Effector memory CD4-positive, alpha-beta T cell (primary cell): ENCODE measurements at regions not wholly inside any gene's neighbourhood (a gene's known extent, or its start where the extent isn't known, plus 50 kb on each side); places are given as distances from the start of the nearest gene placed in this dataset.

ENCODE experiments used
- DNase-seq, 3 donors: peaks; one replicate each; pipeline ENCODE4 v3.0.0-alpha.2; 2020
- H3K27ac ChIP-seq: 2 replicates; pipeline ENCODE4 v1.7.0; 2013; ENCODE audit warnings: mild to moderate bottlenecking, low read length, moderate library complexity; ENCODE audit not compliant: insufficient read depth, poor library complexity, severe bottlenecking
- H3K27me3 ChIP-seq: replicated peaks from 2 replicates; pipeline ENCODE4 v1.7.0; 2013; ENCODE audit warnings: mild to moderate bottlenecking, low read length; ENCODE audit not compliant: insufficient read depth, control insufficient read depth, poor library complexity, severe bottlenecking
- H3K36me3 ChIP-seq: 2 replicates; pipeline ENCODE4 v1.7.0; 2013; ENCODE audit warnings: mild to moderate bottlenecking, low read length, moderate library complexity; ENCODE audit not compliant: control insufficient read depth, insufficient read depth
- H3K4me1 ChIP-seq: 2 replicates; pipeline ENCODE4 v1.7.0; 2013; ENCODE audit warnings: low read length, mild to moderate bottlenecking; ENCODE audit not compliant: control insufficient read depth, insufficient read depth, poor library complexity, severe bottlenecking
- H3K4me3 ChIP-seq: 2 replicates; pipeline ENCODE4 v1.7.0; 2013; ENCODE audit warnings: low read length, low read depth, mild to moderate bottlenecking; ENCODE audit not compliant: insufficient read depth, poor library complexity, severe bottlenecking
- H3K9me3 ChIP-seq: 2 replicates; pipeline ENCODE4 v1.7.0; 2013; ENCODE audit warnings: mild to moderate bottlenecking, low read length, moderate library complexity; ENCODE audit not compliant: control insufficient read depth

- Histone ChIP-seq H3K27ac (no peak overlapping the region), H3K9me3 (no peaks in the 10 kb centered on the region), H3K27me3 (no peaks in the 10 kb centered on the region), H3K36me3 (no peaks in the 10 kb centered on the region), H3K4me3 (no peak overlapping the region), H3K4me1 (no peaks in the 10 kb centered on the region)
- DNase-seq = no peak
These were observed 51.3 kb upstream of the PRDM11 start for GRCh38 chr11:45094958-45095690.

GRCh38 chr11:45095691-45096010, 50.8 kb upstream of the PRDM11 start:
- no peak overlapping the region for H3K27ac ChIP-seq
- H3K4me1 ChIP-seq = no peaks in the 10 kb centered on the region

GRCh38 chr11:45096636-45097035, 49.8 kb upstream of the PRDM11 start:
- Histone ChIP-seq H3K36me3 (no peaks in the 10 kb centered on the region), H3K27ac (no peak overlapping the region), H3K9me3 (no peaks in the 10 kb centered on the region), H3K27me3 (no peaks in the 10 kb centered on the region), H3K4me3 (no peak overlapping the region), H3K4me1 (no peaks in the 10 kb centered on the region)
- no peak for DNase-seq

More at GRCh38 chr11:45095691-45096010, 50.8 kb upstream of the PRDM11 start:
- Histone ChIP-seq H3K4me3 (no peak overlapping the region), H3K9me3 (no peaks in the 10 kb centered on the region), H3K27me3 (no peaks in the 10 kb centered on the region), H3K36me3 (no peaks in the 10 kb centered on the region)
- no peak for DNase-seq
